Progenitor cell of endocrine pancreas (in vitro differentiated cells): ENCODE measurements at regions not wholly inside any gene's neighbourhood (a gene's known extent, or its start where the extent isn't known, plus 50 kb on each side); places are given as distances from the start of the nearest gene placed in this dataset.

ENCODE experiments used
- DNase-seq: peaks from one replicate; pipeline ENCODE4 v3.0.0; 2021; ENCODE audit warnings: low spot score; ENCODE audit not compliant: unreplicated experiment
- H3K27ac Mint-ChIP-seq: 2 replicates; pipeline ENCODE4 v1.8.0; 2021; ENCODE audit warnings: mild to moderate bottlenecking, moderate library complexity, mixed read lengths
- H3K27me3 Mint-ChIP-seq: 2 replicates; pipeline ENCODE4 v1.8.0; 2021; ENCODE audit warnings: mixed read lengths
- H3K36me3 Mint-ChIP-seq: 2 replicates; pipeline ENCODE4 v1.8.0; 2022; ENCODE audit warnings: mixed read lengths; ENCODE audit not compliant: insufficient read depth
- H3K4me1 Mint-ChIP-seq: 2 replicates; pipeline ENCODE4 v1.8.0; 2021; ENCODE audit warnings: low read depth, mixed read lengths
- H3K4me3 Mint-ChIP-seq: 2 replicates; pipeline ENCODE4 v1.8.0; 2021; ENCODE audit warnings: low read depth, mild to moderate bottlenecking, moderate library complexity, mixed read lengths
- H3K9me3 Mint-ChIP-seq: 2 replicates; pipeline ENCODE4 v1.8.0; 2021; ENCODE audit warnings: low read depth, mixed read lengths
- CTCF ChIP-seq: fragments of 200-600 bp; sonication (generic); IDR thresholded peaks from one replicate; pipeline ENCODE4 v1.5.0; 2021; ENCODE audit warnings: antibody characterized with exemption, mild to moderate bottlenecking; ENCODE audit not compliant: unreplicated experiment

- Mint-ChIP-seq H3K4me3 (no peak overlapping the region), H3K9me3 (peaks cover 13% of the 10 kb centered on the region)
Measured at GRCh38 chr7:110531186-110531585, 559.7 kb upstream of the LRRN3 start.

GRCh38 chr7:110534241-110534931, 556.5 kb upstream of the LRRN3 start:
- Mint-ChIP-seq H3K9me3 (peaks cover 4% of the 10 kb centered on the region), H3K4me1 (peaks cover 4% of the 10 kb centered on the region), H3K27ac (no peak overlapping the region), H3K27me3 (no peaks in the 10 kb centered on the region), H3K36me3 (no peaks in the 10 kb centered on the region), H3K4me3 (no peak overlapping the region)
- TF ChIP-seq CTCF, result no peak
- DNase-seq, result no peak

More at GRCh38 chr7:110531186-110531585, 559.7 kb upstream of the LRRN3 start:
- H3K27me3 Mint-ChIP-seq, result no peaks in the 10 kb centered on the region
- TF ChIP-seq CTCF, result no peak
- peaks cover 4% of the 10 kb centered on the region for H3K4me1 Mint-ChIP-seq
- no peak overlapping the region for H3K27ac Mint-ChIP-seq
- no peak for DNase-seq
- no peaks in the 10 kb centered on the region for H3K36me3 Mint-ChIP-seq

GRCh38 chr7:110539216-110539615, 551.7 kb upstream of the LRRN3 start:
- DNase-seq, result no peak
- Mint-ChIP-seq H3K9me3 (no peaks in the 10 kb centered on the region), H3K36me3 (no peaks in the 10 kb centered on the region), H3K4me1 (peaks cover 2% of the 10 kb centered on the region), H3K27me3 (no peaks in the 10 kb centered on the region), H3K27ac (no peak overlapping the region), H3K4me3 (no peak overlapping the region)
- no peak for TF ChIP-seq CTCF

DNA sequence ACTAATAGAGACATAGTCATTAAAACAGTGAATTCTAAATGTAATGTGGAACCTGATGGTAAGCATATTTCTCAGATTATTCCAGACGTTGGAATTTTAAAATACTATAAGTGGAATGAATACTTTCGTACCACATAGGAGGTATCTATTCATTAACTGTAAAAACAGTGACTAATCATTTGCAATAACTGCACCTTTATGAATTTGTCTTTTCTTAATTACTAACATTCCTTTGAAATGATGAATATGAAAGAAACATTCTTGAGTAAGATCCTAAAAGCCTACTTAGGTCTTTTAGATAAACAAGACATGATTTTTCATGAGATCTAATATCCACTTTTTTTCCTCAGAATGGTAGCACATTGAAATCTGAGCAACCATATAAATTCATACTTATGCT, 549.0 kb upstream of the LRRN3 start:
- no peak for DNase-seq
- Mint-ChIP-seq H3K27me3 (no peaks in the 10 kb centered on the region), H3K27ac (no peak overlapping the region), H3K4me3 (no peak overlapping the region), H3K36me3 (no peaks in the 10 kb centered on the region), H3K4me1 (no peaks in the 10 kb centered on the region), H3K9me3 (no peaks in the 10 kb centered on the region)
- no peak for TF ChIP-seq CTCF

DNA sequence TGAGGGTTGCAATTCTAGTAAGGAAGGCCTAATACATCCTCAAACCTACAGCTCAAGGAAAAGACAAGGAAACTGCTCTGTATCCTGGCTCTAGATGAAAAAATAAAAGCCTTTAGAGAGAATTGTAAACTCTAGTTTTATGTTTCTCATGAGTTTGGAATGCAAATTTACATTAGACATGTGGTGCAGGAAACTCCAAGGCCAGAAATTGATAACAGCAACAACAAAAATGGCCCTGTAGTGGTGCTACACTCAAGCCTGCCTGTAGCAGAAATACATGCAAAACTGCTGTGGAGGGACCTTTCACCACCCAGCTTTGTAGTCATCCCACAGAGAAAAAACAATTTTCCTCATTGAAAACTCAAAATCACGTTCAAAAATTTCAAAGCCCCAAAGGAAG, 546.7 kb upstream of the LRRN3 start:
- Mint-ChIP-seq H3K4me3 (no peak overlapping the region), H3K36me3 (no peaks in the 10 kb centered on the region), H3K4me1 (no peaks in the 10 kb centered on the region), H3K9me3 (no peaks in the 10 kb centered on the region), H3K27me3 (no peaks in the 10 kb centered on the region), H3K27ac (no peak overlapping the region)
- DNase-seq, result no peak
- TF ChIP-seq CTCF, result no peak
